ENCODE measurements at regions not wholly inside any gene's neighbourhood (a gene's known extent, or its start where the extent isn't known, plus 50 kb on each side); places are given as distances from the start of the nearest gene placed in this dataset.
A peak's percentile ranks its signal among the peaks of the same experiment; 100 is the strongest.

DNA sequence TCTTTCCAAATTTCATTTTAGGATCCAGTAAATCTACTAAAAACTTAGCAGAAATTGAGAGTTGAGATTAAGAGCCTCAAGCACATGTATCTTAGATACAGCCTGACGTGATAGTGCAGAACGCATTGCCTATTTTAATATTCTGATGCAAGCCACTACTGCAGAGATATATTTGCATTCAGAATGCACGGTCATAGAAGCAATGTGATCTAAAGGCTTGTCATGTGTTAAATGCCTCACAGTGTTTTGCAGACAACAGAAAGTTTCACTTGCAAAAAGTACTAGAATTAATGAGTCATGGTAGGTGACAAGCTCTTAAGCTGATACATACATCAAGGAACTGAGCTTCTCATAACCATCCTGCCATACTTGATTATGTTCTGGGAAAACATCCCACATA lies 886.7 kb upstream of the CHAC2 start:
- FAIRE-seq (no peak), DNase-seq (ENCODE audit: low spot score) (no peak)

- no peak for FAIRE-seq
- no peak for DNase-seq (ENCODE audit: low spot score)
Measured at GRCh38 chr2:52879561-52879960, 888.0 kb upstream of the CHAC2 start.

GRCh38 chr2:52877703-52878102 lies 889.9 kb upstream of the CHAC2 start:
- FAIRE-seq: no peak
- no peak for DNase-seq (ENCODE audit: low spot score)

GRCh38 chr2:52874466-52875106 lies 893.0 kb upstream of the CHAC2 start:
- no peak for FAIRE-seq

DNA sequence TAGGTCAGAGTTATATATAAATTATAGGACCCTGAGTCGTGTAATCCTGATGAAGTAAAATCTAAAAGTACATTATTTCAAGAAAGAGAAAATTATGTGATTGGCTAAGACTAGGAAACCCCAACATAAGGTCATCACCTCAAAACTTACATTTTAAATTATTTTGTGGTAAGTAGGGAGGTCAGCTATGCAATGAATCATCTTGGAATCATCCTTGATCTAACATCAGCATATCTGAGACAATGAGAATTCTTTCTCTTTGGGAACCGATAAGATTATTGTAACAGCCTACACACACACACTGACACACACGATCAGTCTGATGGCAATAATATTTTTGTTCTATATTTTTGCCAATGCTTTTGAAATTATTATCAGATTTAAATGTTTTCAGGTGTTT lies 904.8 kb upstream of the CHAC2 start:
- DNase-seq (ENCODE audit: low spot score) (peak; percentile 67), FAIRE-seq (peak; percentile 92)

More at GRCh38 chr2:52874466-52875106, 893.0 kb upstream of the CHAC2 start:
- DNase-seq (ENCODE audit: low spot score): no peak

- FAIRE-seq (no peak), DNase-seq (ENCODE audit: low spot score) (peak; percentile 44)
Measured at GRCh38 chr2:52861596-52861995, 906.0 kb upstream of the CHAC2 start.

DNA sequence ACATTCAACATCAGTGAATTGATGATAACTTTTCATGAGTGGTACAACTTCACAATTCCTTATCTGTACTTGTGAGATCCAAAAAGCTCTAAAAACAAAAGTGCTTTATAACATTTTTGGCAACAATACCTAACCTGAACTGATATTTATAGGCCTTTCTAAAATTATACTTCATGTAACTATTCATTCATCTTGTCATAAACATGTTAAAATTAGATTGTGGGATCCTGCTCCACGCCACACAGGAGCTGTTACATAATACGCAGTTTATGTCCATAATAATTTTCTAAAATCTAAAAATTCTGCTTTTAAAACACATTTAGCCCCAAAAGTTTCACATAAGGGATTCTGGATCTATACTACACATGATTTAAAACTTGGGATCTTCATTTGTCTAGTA lies 908.5 kb upstream of the CHAC2 start:
- no peak for FAIRE-seq
- DNase-seq (ENCODE audit: low spot score): no peak

DNA sequence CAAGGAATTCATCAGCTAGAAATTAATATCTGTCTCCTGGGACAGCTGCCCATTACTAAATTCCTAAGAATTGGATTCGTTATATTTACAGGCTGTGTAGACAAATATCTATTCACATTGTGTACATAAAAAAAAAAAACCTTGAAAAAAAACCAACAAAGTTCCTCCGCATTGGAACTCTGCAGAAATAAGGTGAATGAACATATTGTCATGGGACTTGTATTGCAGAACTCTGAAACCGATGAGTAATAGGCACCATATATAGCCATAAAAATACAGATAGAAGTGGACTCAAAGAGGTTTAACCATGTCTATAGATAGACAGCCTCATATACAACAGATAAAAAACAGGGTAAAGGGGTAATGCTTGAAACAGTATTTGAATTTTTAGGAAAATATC lies 909.9 kb upstream of the CHAC2 start:
- FAIRE-seq: no peak
- no peak for DNase-seq (ENCODE audit: low spot score)

DNA sequence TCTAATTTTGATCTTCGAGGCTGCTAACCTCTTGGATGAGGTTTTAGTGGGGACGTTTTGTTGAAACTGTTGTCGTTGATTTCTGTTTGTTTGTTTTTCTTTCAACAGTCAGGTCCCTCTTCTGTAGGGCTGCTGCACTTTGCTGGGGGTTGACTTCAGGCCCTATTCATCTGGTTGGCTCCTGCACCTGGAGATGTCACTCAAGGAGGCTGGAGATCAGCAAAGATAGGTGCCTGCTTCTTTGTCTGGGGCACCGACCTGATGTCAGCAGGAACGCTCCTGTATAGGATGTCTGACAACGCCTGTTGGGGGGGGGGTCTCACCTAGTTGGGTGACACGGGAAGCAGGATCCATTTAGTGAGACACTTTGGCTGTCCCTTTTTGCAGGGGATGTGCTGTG lies 915.6 kb upstream of the CHAC2 start:
- FAIRE-seq (no peak), DNase-seq (ENCODE audit: low spot score) (no peak)

DNA sequence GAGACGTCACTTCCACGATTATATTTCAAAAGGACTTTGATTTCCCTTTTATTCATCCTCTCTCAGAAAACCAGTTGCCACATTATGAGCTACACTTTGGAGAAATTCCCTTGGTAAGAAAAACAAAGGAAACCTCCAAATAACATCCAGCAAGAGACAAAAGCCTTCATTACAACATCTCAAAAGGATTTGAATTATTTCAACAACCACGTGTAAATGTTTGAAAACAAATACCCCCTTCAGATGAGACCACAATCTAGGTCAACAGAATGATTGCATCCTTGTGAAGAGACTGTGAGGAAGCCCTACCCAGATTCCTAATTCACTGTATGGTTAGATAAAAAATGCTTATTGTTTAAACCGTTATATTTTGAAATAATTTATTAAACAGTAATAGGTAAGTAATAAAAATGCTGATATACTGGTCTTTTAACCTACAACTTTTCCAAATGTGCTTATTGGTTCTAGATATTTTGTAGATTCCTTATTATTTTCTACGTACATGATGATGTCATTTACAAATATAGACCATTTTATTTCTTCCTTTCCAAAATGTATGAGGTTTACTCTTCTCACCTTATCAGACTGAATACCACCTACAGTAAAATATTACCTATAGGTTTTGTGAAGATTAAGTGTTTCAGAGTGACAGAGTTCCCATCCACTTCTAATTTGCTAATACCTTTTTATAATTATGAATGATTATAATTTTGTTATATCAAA lies 922.7 kb upstream of the CHAC2 start:
- no peak for FAIRE-seq

DNA sequence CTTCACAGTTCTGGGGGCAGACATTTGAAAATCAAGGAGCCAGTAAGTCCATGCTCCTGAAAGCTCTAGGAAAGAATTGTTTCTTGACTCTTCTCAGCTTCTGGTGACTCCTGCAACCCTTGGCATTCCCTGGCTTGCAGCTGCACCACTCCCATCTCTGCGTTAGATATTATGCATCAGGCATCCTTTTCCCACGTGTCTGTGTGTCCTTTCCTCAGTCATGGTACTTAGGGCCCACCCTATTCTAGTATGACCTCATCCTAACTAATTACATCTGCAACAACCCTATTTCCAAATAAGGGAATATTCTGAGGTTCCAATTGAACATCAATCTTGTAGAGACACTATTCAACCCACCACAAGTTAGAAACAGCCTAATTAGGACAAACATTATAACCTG lies 931.7 kb upstream of the CHAC2 start:
- no peak for FAIRE-seq

More for the DNA sequence above, 922.7 kb upstream of the CHAC2 start:
- no peak for DNase-seq (ENCODE audit: low spot score)

DNA sequence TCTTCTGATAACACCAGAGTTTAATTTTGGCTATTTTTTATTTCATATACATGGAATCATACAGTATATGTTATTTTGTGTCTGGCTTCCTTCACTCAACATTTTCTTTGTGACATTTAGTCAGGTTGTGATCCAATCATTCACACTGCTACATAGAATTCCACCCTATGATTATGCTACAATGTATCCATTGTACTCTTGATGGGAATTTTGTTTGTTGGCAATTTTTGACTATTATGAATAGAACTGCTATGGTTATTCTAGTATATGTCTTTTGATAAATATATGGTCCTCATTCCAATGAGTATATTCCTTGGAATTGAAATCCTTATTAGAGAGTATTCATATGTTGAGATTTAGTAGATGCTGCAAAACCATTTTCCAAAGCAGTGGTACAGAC lies 936.4 kb upstream of the CHAC2 start:
- DNase-seq (ENCODE audit: low spot score) (no peak), FAIRE-seq (no peak)

More for the DNA sequence above, 931.7 kb upstream of the CHAC2 start:
- no peak for DNase-seq (ENCODE audit: low spot score)

DNA sequence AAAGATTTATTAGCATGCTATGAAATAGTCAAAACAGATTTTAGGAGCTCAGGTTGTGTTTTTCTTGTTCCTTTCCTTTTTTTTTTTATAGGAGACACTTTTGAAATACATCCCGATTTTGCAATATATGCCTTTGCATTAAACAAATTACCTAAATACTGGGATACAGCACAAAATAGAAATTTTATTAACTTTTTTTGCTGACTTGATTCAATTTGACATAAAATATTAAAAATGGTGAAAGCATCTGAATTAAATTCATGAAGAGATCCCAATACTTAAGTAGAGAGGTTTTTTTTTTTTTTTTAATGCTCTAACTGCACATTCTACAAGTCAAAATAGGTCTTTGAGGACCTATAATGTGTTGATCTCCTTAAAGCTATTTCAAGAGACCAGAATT lies 939.5 kb upstream of the CHAC2 start:
- DNase-seq (ENCODE audit: low spot score) (no peak), FAIRE-seq (no peak)

GRCh38 chr2:52821631-52822030 lies 946.0 kb upstream of the CHAC2 start:
- DNase-seq (ENCODE audit: low spot score) (no peak), FAIRE-seq (no peak)

GRCh38 chr2:52818958-52819357 lies 948.6 kb upstream of the CHAC2 start:
- FAIRE-seq (no peak), DNase-seq (ENCODE audit: low spot score) (no peak)

DNA sequence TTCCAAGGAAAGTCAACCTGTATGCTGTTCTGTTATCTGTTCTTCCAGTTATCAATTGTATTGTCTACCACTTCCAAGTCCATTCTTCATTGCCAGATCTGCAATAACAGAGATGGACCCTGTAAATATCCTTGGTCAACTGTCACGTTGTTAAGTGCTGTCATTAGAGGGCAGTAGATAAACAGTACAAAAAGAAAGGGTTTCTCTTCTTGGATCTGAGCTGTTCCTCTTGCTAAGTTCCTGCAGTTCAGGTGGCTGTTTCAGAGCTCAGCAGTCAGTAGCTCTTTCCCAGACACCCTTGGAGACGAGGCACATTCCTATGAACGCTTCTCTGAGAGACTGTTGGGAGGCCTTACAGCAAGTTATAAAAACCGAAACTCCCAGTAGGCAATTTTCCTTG lies 957.1 kb upstream of the CHAC2 start:
- DNase-seq (ENCODE audit: low spot score) (peak; percentile 30), FAIRE-seq (peak; percentile 62)

- FAIRE-seq: no peak
- DNase-seq (ENCODE audit: low spot score): no peak
Measured at GRCh38 chr2:52805901-52806410, 961.6 kb upstream of the CHAC2 start.

- no peak for FAIRE-seq
Measured at GRCh38 chr2:52794581-52794980, 973.0 kb upstream of the CHAC2 start.

DNA sequence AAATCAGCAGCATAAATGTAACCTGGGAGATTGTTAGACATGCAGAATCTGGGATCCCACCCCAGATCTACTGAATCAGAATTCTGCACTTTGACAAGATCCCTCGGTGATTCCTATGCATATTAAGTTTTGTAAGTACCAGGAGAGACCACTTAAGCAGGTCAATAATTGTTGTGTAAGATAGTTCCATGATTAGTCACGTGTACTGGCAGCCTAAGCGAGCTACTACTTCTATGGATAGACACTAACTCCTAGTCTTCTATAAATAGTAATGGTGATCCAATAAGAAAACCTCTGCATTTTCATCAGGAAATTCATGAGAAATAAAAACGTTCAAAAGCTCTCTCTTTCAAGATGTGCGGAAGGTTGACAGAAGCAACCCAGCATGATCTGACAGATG lies 988.2 kb upstream of the CHAC2 start:
- FAIRE-seq: no peak
- no peak for DNase-seq (ENCODE audit: low spot score)

More at GRCh38 chr2:52794581-52794980, 973.0 kb upstream of the CHAC2 start:
- no peak for DNase-seq (ENCODE audit: low spot score)

DNA sequence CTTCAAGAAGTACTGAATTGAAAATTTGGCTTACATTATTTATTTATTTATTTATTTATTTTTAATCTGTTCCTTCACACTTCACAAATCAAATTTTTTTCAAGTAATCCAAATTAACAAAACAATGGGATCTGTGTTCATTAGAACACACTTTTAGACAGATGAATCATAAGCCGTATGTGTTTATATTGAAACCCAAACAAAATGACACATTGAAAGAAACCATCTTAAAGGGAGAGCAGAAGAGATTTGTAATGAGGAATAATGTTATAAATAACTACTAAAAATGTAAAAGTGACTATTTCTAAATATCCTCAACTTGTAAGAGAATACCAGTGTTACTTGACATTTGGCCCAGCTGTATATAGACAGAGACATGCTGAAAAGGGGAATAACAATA lies 991.0 kb upstream of the CHAC2 start:
- DNase-seq (ENCODE audit: low spot score) (no peak), FAIRE-seq (no peak)

- FAIRE-seq (no peak), DNase-seq (ENCODE audit: low spot score) (no peak)
Measured at GRCh38 chr2:52775674-52776073, 991.9 kb upstream of the CHAC2 start.

DNA sequence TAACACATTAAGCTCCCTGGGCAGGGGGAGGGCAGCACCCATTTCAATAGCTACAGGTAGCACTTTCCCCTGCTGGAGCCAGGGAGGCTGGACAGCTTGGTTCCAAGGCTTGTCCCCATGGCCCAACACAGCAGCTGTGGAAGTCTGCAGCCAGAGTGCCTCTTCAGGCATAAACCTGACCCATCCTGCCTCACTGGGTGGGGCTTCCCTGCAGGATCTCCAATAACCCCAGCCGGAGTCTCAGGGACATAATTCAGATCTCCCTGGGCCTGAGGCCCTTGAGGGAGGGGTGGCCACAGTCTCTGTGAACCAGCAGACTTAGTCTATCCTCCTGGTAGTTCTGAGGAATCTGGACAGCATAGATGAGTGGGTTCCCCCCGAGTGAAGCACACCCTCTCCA lies 1001.9 kb upstream of the CHAC2 start:
- FAIRE-seq (no peak), DNase-seq (ENCODE audit: low spot score) (no peak)

DNA sequence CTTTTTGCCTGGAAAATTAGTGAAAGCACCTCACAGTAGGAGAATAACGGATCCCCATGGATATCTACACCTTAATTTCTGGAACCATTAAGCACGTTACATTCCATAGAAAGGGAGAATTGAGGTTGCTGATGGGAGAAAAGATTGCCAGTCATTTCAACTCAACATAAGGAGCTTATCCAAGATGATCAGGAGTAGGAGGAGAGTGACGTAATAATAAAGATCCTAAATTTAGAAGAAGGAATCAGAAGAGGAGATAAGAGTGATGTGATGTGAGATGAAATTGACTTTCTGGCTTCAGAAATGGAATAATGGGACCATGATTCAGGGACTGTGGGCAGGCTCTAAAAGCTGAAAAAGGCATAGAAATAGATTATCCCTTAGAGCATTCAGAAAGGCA lies 1017.8 kb upstream of the CHAC2 start:
- no peak for DNase-seq (ENCODE audit: low spot score)
- no peak for FAIRE-seq
